Parathyroid adenoma (tissue), 2 donors: ENCODE measurements at regions not wholly inside any gene's neighbourhood (a gene's known extent, or its start where the extent isn't known, plus 50 kb on each side); places are given as distances from the start of the nearest gene placed in this dataset.

Experiments
- H2AFZ ChIP-seq: fragments of 300-600 bp; sonication (generic); one replicate; pipeline ENCODE4 v1.7.0; 2017; ENCODE audit warnings: antibody characterized with exemption, mild to moderate bottlenecking
- H3K27ac ChIP-seq: fragments of 300-600 bp; sonication (generic); one replicate; pipeline ENCODE4 v1.7.0; 2017
- H3K27me3 ChIP-seq: fragments of 300-600 bp; sonication (generic); one replicate; pipeline ENCODE4 v1.7.0; 2017; ENCODE audit warnings: low read length; ENCODE audit not compliant: control insufficient read depth, insufficient read depth
- H3K36me3 ChIP-seq: fragments of 300-600 bp; sonication (generic); one replicate; pipeline ENCODE4 v1.7.0; 2017; ENCODE audit warnings: low read length; ENCODE audit not compliant: control insufficient read depth, insufficient read depth
- H3K4me1 ChIP-seq: fragments of 300-600 bp; sonication (generic); one replicate; pipeline ENCODE4 v1.7.0; 2017; ENCODE audit warnings: control low read depth
- H3K4me2 ChIP-seq: fragments of 300-600 bp; sonication (generic); one replicate; pipeline ENCODE4 v1.7.0; 2017; ENCODE audit warnings: low read length
- H3K4me3 ChIP-seq: fragments of 300-600 bp; sonication (generic); one replicate; pipeline ENCODE4 v1.7.0; 2017; ENCODE audit warnings: low read depth, low read length
- H3K79me2 ChIP-seq: fragments of 300-600 bp; sonication (generic); one replicate; pipeline ENCODE4 v1.7.0; 2017; ENCODE audit warnings: control low read depth
- H3K9ac ChIP-seq: fragments of 300-600 bp; sonication (generic); one replicate; pipeline ENCODE4 v1.7.0; 2017; ENCODE audit warnings: mild to moderate bottlenecking
- H3K9me3 ChIP-seq: fragments of 300-600 bp; sonication (generic); one replicate; pipeline ENCODE4 v1.7.0; 2017; ENCODE audit warnings: low read length; ENCODE audit not compliant: control insufficient read depth
- CTCF ChIP-seq: fragments of 300-600 bp; sonication (generic); IDR thresholded peaks from one replicate; pipeline ENCODE4 v1.7.0; 2017; ENCODE audit warnings: antibody characterized with exemption, mild to moderate bottlenecking
- donor health status: primary hyperparathyroidism.

- no peak overlapping the region for H3K4me3 ChIP-seq
- H3K9ac ChIP-seq: no peak overlapping the region
- H2AFZ ChIP-seq: no peak overlapping the region
- no peaks in the 10 kb centered on the region for H3K4me1 ChIP-seq
- no peaks in the 10 kb centered on the region for H3K27me3 ChIP-seq
- H3K27ac ChIP-seq: no peak overlapping the region
- H3K4me2 ChIP-seq: no peak overlapping the region
- TF ChIP-seq CTCF: no peak
- H3K9me3 ChIP-seq: no peaks in the 10 kb centered on the region
- H3K36me3 ChIP-seq: no peaks in the 10 kb centered on the region
- no peaks in the 10 kb centered on the region for H3K79me2 ChIP-seq
Measured at GRCh38 chr15:31975830-31976229, 54.5 kb upstream of the CHRNA7 start.

GRCh38 chr15:31977138-31977537, 53.2 kb upstream of the CHRNA7 start:
- H3K79me2 ChIP-seq: no peaks in the 10 kb centered on the region
- H3K27me3 ChIP-seq: no peaks in the 10 kb centered on the region
- no peaks in the 10 kb centered on the region for H3K4me1 ChIP-seq
- H2AFZ ChIP-seq: no peak overlapping the region
- no peaks in the 10 kb centered on the region for H3K9me3 ChIP-seq
- H3K4me3 ChIP-seq: no peak overlapping the region
- H3K36me3 ChIP-seq: no peaks in the 10 kb centered on the region
- H3K27ac ChIP-seq: no peak overlapping the region
- no peak for TF ChIP-seq CTCF
- no peak overlapping the region for H3K4me2 ChIP-seq
- H3K9ac ChIP-seq: no peak overlapping the region

GRCh38 chr15:31977812-31978661, 52.3 kb upstream of the CHRNA7 start:
- TF ChIP-seq CTCF: peak; percentile 80
- no peaks in the 10 kb centered on the region for H3K79me2 ChIP-seq
- H3K27me3 ChIP-seq: no peaks in the 10 kb centered on the region
- H3K27ac ChIP-seq: no peak overlapping the region
- no peaks in the 10 kb centered on the region for H3K4me1 ChIP-seq
- no peaks in the 10 kb centered on the region for H3K9me3 ChIP-seq
- H2AFZ ChIP-seq: peak overlapping the region; percentile 28
- H3K4me2 ChIP-seq: no peak overlapping the region
- H3K9ac ChIP-seq: no peak overlapping the region
- H3K36me3 ChIP-seq: no peaks in the 10 kb centered on the region
- no peak overlapping the region for H3K4me3 ChIP-seq
